ENCODE measurements at regions not wholly inside any gene's neighbourhood (a gene's known extent, or its start where the extent isn't known, plus 50 kb on each side); places are given as distances from the start of the nearest gene placed in this dataset.

DNA sequence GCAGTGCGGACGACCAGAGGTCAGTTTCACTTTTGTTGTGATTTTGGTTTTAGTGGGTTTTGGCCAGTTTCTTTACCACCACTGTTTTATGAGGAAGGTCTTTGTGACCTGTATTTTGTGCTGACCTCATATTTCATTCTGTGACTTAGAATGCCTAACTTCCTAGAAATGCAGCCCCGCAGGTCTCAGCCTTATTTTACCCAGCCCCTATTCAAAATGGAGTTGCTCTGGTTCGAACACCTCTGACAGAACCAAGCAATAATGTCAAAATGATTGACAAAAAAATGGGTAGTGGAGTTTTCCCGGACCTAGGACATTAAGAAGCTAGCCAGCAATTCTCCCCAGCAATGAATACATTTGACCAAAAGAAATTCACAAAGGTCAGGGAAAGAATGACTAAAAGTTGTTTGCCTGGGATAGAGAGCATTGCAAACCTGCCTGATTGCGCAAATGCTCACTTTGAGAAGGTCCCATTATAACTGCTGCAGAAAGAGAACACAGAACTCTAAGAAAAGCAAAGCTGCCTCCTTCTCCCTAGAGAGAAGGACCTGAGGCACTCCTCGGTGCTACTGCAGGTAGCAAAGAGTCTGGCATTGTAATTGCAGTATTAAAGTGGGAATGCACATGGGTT, 288.8 kb downstream of the ADGB start:
- DNase-seq (ENCODE audit: low read depth): peak; percentile 63
- no peak for TF ChIP-seq CTCF (conservative IDR thresholded peaks at IDR 0.05; ENCODE audit: low read depth, low read length)
- H3K4me3 ChIP-seq (ENCODE audit: low read depth, low read length): no peak overlapping the region

GRCh38 chr6:146889303-146889702, 290.5 kb downstream of the ADGB start:
- no peak overlapping the region for H3K4me3 ChIP-seq (ENCODE audit: low read depth, low read length)
- DNase-seq (ENCODE audit: low read depth): no peak
- no peak for TF ChIP-seq CTCF (conservative IDR thresholded peaks at IDR 0.05; ENCODE audit: low read depth, low read length)

GRCh38 chr6:146890172-146890571, 291.4 kb downstream of the ADGB start:
- no peak for TF ChIP-seq CTCF (conservative IDR thresholded peaks at IDR 0.05; ENCODE audit: low read depth, low read length)
- no peak for DNase-seq (ENCODE audit: low read depth)
- no peak overlapping the region for H3K4me3 ChIP-seq (ENCODE audit: low read depth, low read length)

DNA sequence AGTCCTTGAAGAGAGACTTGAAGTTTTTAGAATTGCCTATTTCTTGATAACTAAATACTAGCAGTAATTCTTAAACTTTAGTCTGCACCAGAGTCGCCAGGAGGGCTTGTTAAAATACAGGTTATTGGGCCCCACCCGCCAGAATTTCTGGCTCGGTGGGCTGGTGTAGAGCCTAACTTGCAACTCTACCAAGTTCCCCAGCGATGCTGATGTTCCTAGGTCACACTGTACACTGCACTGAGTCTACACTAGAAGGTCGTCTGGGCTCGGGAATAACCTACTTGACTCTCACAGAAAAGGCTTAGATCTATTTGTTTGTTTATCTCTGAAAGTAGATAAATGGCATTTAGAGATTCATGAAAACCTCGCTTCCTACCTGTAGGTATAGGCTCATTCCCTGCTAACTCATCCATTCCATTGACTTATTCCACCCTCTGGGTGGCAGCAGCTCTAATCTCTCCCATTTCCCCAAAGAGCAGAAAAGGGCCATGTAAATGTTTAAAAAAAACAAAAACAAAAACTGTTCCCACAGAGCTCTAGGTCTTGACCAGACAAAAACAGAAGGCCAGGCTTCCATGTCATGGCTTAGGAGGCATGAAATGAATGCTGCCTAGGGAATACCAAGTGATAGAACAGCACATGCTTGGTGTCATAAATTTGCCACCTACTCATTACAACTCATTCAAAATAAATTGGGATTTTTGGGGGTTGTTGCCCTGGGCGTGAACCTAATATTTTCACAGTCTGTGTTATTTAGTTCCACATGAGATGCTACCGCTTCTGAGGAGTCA, 292.1 kb downstream of the ADGB start:
- no peak overlapping the region for H3K4me3 ChIP-seq (ENCODE audit: low read depth, low read length)
- no peak for DNase-seq (ENCODE audit: low read depth)

GRCh38 chr6:146891615-146892265, 293.0 kb downstream of the ADGB start:
- DNase-seq (ENCODE audit: low read depth): peak; percentile 70
- TF ChIP-seq CTCF (conservative IDR thresholded peaks at IDR 0.05; ENCODE audit: low read depth, low read length): no peak
- no peak overlapping the region for H3K4me3 ChIP-seq (ENCODE audit: low read depth, low read length)

More for the DNA sequence above, 292.1 kb downstream of the ADGB start:
- TF ChIP-seq CTCF (conservative IDR thresholded peaks at IDR 0.05; ENCODE audit: low read depth, low read length): peak; percentile 38

DNA sequence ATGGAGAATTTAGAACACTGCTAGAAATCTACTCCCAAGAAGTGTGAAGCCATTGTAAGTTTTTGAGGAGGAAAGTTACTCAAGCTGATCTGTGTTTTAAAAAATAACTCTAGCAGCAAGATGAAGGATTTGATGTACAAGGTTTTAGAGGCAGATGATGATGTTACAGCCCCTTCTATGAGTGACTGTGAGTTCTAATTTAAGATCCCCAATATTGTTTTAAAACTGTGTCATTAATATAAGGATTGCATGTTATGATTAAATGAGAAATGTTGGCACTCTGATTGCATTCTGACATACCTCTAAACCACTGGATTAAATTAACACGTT, 293.5 kb downstream of the ADGB start:
- no peak for DNase-seq (ENCODE audit: low read depth)
- no peak for TF ChIP-seq CTCF (conservative IDR thresholded peaks at IDR 0.05; ENCODE audit: low read depth, low read length)
- no peak overlapping the region for H3K4me3 ChIP-seq (ENCODE audit: low read depth, low read length)

Measured in choroid plexus epithelial cell (primary cell).